Endothelial cell of umbilical vein (primary cell): ENCODE measurements at regions not wholly inside any gene's neighbourhood (a gene's known extent, or its start where the extent isn't known, plus 50 kb on each side); places are given as distances from the start of the nearest gene placed in this dataset.

ENCODE experiments used
- EZH2 ChIP-seq: IDR thresholded peaks from 2 replicates; pipeline ENCODE4 v1.6.1; 2012; ENCODE audit warnings: borderline replicate concordance, low read depth, mild to moderate bottlenecking, moderate library complexity, low read length, inconsistent platforms; ENCODE audit not compliant: severe bottlenecking
- FOS ChIP-seq: IDR thresholded peaks from 2 replicates; pipeline ENCODE4 v1.6.1; 2011; ENCODE audit warnings: mild to moderate bottlenecking, low read length, moderate library complexity, borderline replicate concordance; ENCODE audit not compliant: insufficient read depth
- GATA2 ChIP-seq: IDR thresholded peaks from 2 replicates; pipeline ENCODE4 v1.7.0; 2011; ENCODE audit warnings: low read depth, mild to moderate bottlenecking, moderate library complexity, mixed read lengths, low read length; ENCODE audit not compliant: insufficient read length, insufficient read depth
- JUN ChIP-seq: IDR thresholded peaks from 2 replicates; pipeline ENCODE4 v1.6.1; 2011; ENCODE audit warnings: borderline replicate concordance, low read depth; ENCODE audit not compliant: insufficient read length, insufficient read depth
- POLR2A ChIP-seq: IDR thresholded peaks from 2 replicates; pipeline ENCODE4 v1.6.1; 2012; ENCODE audit warnings: low read depth, mild to moderate bottlenecking, control low read depth, low read length
- POLR2AphosphoS5 ChIP-seq: IDR thresholded peaks from 2 replicates; pipeline ENCODE4 v1.6.1; 2012; ENCODE audit warnings: low read depth, mild to moderate bottlenecking, control low read depth, low read length, moderate library complexity; ENCODE audit not compliant: insufficient read depth
- TF ChIP-seq, protein P1 (sequence below), 2 donors: IDR thresholded peaks; 1 replicate in 1 of 2; 2 replicates in 1 of 2; pipeline ENCODE4 v1.5.1; 2011; ENCODE audit warnings: low read length in 2 of 2, mild to moderate bottlenecking in 2 of 2, moderate library complexity in 2 of 2, control low read depth in 1 of 2, inconsistent platforms in 1 of 2, low read depth in 1 of 2; ENCODE audit not compliant: insufficient read depth in 1 of 2; ENCODE audit errors: extremely low read depth in 1 of 2
- TF ChIP-seq, protein P2 (sequence below): IDR thresholded peaks from 2 replicates; pipeline ENCODE4 v1.6.1; 2011; ENCODE audit not compliant: insufficient read depth, insufficient read length

- TF ChIP-seq, protein P1, sequence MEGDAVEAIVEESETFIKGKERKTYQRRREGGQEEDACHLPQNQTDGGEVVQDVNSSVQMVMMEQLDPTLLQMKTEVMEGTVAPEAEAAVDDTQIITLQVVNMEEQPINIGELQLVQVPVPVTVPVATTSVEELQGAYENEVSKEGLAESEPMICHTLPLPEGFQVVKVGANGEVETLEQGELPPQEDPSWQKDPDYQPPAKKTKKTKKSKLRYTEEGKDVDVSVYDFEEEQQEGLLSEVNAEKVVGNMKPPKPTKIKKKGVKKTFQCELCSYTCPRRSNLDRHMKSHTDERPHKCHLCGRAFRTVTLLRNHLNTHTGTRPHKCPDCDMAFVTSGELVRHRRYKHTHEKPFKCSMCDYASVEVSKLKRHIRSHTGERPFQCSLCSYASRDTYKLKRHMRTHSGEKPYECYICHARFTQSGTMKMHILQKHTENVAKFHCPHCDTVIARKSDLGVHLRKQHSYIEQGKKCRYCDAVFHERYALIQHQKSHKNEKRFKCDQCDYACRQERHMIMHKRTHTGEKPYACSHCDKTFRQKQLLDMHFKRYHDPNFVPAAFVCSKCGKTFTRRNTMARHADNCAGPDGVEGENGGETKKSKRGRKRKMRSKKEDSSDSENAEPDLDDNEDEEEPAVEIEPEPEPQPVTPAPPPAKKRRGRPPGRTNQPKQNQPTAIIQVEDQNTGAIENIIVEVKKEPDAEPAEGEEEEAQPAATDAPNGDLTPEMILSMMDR (IDR thresholded peaks at IDR 0.05; ENCODE audit: extremely low read depth in 1 of 2, insufficient read depth in 1 of 2, low read depth in 1 of 2, low read length in 2 of 2): no peak
- TF ChIP-seq EZH2: no peak
- TF ChIP-seq POLR2AphosphoS5: no peak
- no peak for TF ChIP-seq FOS
- TF ChIP-seq POLR2A: no peak
- no peak for TF ChIP-seq JUN
- TF ChIP-seq, protein P2, sequence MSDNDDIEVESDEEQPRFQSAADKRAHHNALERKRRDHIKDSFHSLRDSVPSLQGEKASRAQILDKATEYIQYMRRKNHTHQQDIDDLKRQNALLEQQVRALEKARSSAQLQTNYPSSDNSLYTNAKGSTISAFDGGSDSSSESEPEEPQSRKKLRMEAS: no peak
- no peak for TF ChIP-seq GATA2
Observed at GRCh38 chr2:120502761-120503160, 156.8 kb downstream of the INHBB start.
